OCI-LY7 (cell line): ENCODE measurements at regions not wholly inside any gene's neighbourhood (a gene's known extent, or its start where the extent isn't known, plus 50 kb on each side); places are given as distances from the start of the nearest gene placed in this dataset.

Experiments used
- BruUV-seq: library from RNA; stranded (reverse); fragments of 400-500 nt; replicated peaks from 2 replicates; lab custom pipeline; 2021; lab: Mats Ljungman, UMichigan
- CTCF ChIA-PET: fragments of 300-600 bp; sonication (Branson Sonifier 250); formaldehyde crosslinking; loops from one replicate; lab custom pipeline; 2022; ENCODE audit warnings: antibody characterized with exemption; ENCODE audit not compliant: unreplicated experiment; lab: Charles Lee
- POLR2A ChIA-PET: fragments of 300-600 bp; sonication (Branson Sonifier 250); formaldehyde crosslinking; loops from one replicate; lab custom pipeline; 2022; ENCODE audit warnings: antibody characterized with exemption; lab: Charles Lee
- DNase-seq: peaks from one replicate; pipeline ENCODE4 v3.0.0-alpha.2; 2015; ENCODE audit warnings: low spot score
- H2AFZ ChIP-seq: fragments of 200-600 bp; sonication (generic), shearing (Covaris generic); 2 replicates; pipeline ENCODE4 v1.6.1; 2014; ENCODE audit warnings: mild to moderate bottlenecking, antibody characterized with exemption, low read length, moderate library complexity
- H3K27ac ChIP-seq: fragments of 200-600 bp; sonication (generic); 2 replicates; pipeline ENCODE4 v1.5.1; 2014; ENCODE audit warnings: mixed run types, low read depth, mild to moderate bottlenecking, moderate library complexity, low read length, inconsistent platforms; ENCODE audit not compliant: poor library complexity, severe bottlenecking
- H3K36me3 ChIP-seq: fragments of 200-600 bp; sonication (generic); 2 replicates; pipeline ENCODE4 v1.6.1; 2014; ENCODE audit warnings: mild to moderate bottlenecking, antibody characterized with exemption, low read length, moderate library complexity, mixed read lengths; ENCODE audit not compliant: insufficient read depth
- H3K4me1 ChIP-seq: fragments of 200-600 bp; sonication (generic); 2 replicates; pipeline ENCODE4 v1.5.1; 2014; ENCODE audit warnings: mild to moderate bottlenecking, low read length; ENCODE audit not compliant: insufficient read depth, poor library complexity, severe bottlenecking
- H3K4me2 ChIP-seq: fragments of 200-600 bp; sonication (generic); 2 replicates; pipeline ENCODE4 v1.6.1; 2014; ENCODE audit warnings: mild to moderate bottlenecking, low read length
- H3K4me3 ChIP-seq: fragments of 200-600 bp; sonication (generic); 2 replicates; pipeline ENCODE4 v1.5.1; 2014; ENCODE audit warnings: mild to moderate bottlenecking, low read depth, low read length; ENCODE audit not compliant: poor library complexity, severe bottlenecking
- H3K79me2 ChIP-seq: fragments of 200-600 bp; sonication (generic); 2 replicates; pipeline ENCODE4 v1.6.1; 2016; ENCODE audit warnings: low read depth, mild to moderate bottlenecking, low read length, moderate library complexity, mixed read lengths; ENCODE audit not compliant: insufficient read depth
- H3K9me2 ChIP-seq: fragments of 200-600 bp; sonication (generic); 2 replicates; pipeline ENCODE4 v1.6.1; 2016; ENCODE audit warnings: mild to moderate bottlenecking, low read length, mixed read lengths; ENCODE audit not compliant: insufficient read depth
- H3K9me3 ChIP-seq: fragments of 200-600 bp; sonication (generic); 2 replicates; pipeline ENCODE4 v1.6.1; 2014; ENCODE audit warnings: mild to moderate bottlenecking, mixed run types, low read length, mixed read lengths
- H4K20me1 ChIP-seq: fragments of 200-600 bp; sonication (generic); 2 replicates; pipeline ENCODE4 v1.6.1; 2014; ENCODE audit warnings: mild to moderate bottlenecking, antibody characterized with exemption, low read length, moderate library complexity, mixed read lengths; ENCODE audit not compliant: insufficient read depth
- EZH2phosphoT487 ChIP-seq: fragments of 200-600 bp; sonication (generic); IDR thresholded peaks from 2 replicates; pipeline ENCODE4 v1.6.1; 2018; ENCODE audit warnings: low read depth, borderline replicate concordance, mild to moderate bottlenecking, mixed run types, antibody characterized with exemption, low read length, moderate library complexity, mixed read lengths
- intact Hi-C: fragments of 100-400 bp; cut with micrococcal nuclease; formaldehyde crosslinking; loops from one replicate; pipeline ENCODE4 v1.10.0; 2022; ENCODE audit not compliant: unreplicated experiment
- TF ChIP-seq, protein P1 (sequence below): fragments of 200-600 bp; sonication (generic); conservative IDR thresholded peaks from 2 replicates; pipeline ENCODE4 v1.5.1; 2014; ENCODE audit warnings: mild to moderate bottlenecking, antibody characterized with exemption, low read length, moderate library complexity, mixed read lengths

DNA sequence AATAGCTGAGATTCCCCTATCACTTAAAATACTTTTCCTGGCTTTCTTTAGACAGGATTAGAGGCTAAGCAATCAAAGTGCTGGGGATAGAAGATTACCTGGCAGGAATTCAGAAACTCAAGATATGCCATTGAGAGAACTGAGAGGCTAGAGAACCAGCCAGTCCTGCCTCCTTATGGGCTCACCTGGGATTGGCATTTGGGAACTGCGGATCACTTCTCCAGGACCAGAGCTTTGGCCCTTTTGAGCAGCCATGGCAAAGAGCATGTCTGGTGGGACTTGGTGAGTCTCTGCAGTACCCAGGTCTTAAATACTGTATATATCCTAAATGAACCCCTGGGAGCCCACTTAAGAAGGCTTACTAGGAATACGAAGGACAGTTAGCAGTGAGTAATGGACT is 399.1 kb downstream of the BTBD3 start:
- ChIA-PET CTCF (no interaction called here), POLR2A (no interaction called here)
- H3K36me3 ChIP-seq = no peaks in the 10 kb centered on the region
- H3K79me2 ChIP-seq = no peaks in the 10 kb centered on the region
- intact Hi-C loops = no loop called here
- H3K4me1 ChIP-seq = no peaks in the 10 kb centered on the region
- DNase-seq = no peak
- no peaks in the 10 kb centered on the region for H4K20me1 ChIP-seq
- H3K27ac ChIP-seq = no peak overlapping the region
- no peak overlapping the region for H3K4me2 ChIP-seq
- H2AFZ ChIP-seq = no peak overlapping the region
- TF ChIP-seq, protein P1, sequence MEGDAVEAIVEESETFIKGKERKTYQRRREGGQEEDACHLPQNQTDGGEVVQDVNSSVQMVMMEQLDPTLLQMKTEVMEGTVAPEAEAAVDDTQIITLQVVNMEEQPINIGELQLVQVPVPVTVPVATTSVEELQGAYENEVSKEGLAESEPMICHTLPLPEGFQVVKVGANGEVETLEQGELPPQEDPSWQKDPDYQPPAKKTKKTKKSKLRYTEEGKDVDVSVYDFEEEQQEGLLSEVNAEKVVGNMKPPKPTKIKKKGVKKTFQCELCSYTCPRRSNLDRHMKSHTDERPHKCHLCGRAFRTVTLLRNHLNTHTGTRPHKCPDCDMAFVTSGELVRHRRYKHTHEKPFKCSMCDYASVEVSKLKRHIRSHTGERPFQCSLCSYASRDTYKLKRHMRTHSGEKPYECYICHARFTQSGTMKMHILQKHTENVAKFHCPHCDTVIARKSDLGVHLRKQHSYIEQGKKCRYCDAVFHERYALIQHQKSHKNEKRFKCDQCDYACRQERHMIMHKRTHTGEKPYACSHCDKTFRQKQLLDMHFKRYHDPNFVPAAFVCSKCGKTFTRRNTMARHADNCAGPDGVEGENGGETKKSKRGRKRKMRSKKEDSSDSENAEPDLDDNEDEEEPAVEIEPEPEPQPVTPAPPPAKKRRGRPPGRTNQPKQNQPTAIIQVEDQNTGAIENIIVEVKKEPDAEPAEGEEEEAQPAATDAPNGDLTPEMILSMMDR = no peak
- no peak for TF ChIP-seq EZH2phosphoT487
- no peaks in the 10 kb centered on the region for H3K9me3 ChIP-seq
- no TSS peak for BruUV-seq
- no peaks in the 10 kb centered on the region for H3K9me2 ChIP-seq
- H3K4me3 ChIP-seq = no peak overlapping the region

- Histone ChIP-seq H3K9me2 (no peaks in the 10 kb centered on the region), H4K20me1 (no peaks in the 10 kb centered on the region), H3K27ac (no peak overlapping the region), H3K79me2 (no peaks in the 10 kb centered on the region), H2AFZ (no peak overlapping the region), H3K4me1 (no peaks in the 10 kb centered on the region), H3K4me3 (no peak overlapping the region), H3K36me3 (no peaks in the 10 kb centered on the region), H3K9me3 (no peaks in the 10 kb centered on the region), H3K4me2 (no peak overlapping the region)
- DNase-seq = no peak
- TF ChIP-seq, protein P1 = no peak
- no peak for TF ChIP-seq EZH2phosphoT487
- intact Hi-C loops = no loop called here
- CTCF ChIA-PET = no interaction called here
- POLR2A ChIA-PET = interaction anchor here (0.5 kb wide), 1 partner anchor 479 kb away, joined by 6 read pairs; no protein-coding TSS in a partner anchor
- no TSS peak for BruUV-seq
These were observed 399.7 kb downstream of the BTBD3 start for GRCh38 chr20:12317433-12317832.

DNA sequence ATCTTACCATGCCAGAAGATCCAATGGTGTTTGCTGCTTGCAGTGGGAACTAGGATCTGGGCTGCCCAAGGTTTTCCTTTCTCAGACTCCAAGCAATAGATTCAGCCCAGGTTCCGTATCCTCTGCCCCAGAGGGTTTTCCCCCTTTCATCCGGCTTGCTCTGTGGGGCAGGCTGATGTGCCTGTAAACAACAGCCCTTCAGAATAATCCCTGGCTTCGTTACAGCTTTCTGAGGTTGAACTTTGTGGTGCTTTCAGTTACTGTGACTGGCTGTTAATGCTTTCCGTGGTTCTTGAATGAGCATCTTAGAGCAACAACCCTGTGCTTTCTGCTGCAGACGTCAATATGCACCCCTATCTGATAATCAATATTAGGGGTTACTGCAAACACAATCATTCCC is 400.4 kb downstream of the BTBD3 start:
- no peaks in the 10 kb centered on the region for H3K36me3 ChIP-seq
- ChIA-PET POLR2A (interaction anchor here (0.5 kb wide), 1 partner anchor 478 kb away, joined by 6 read pairs; no protein-coding TSS in a partner anchor), CTCF (no interaction called here)
- H3K4me1 ChIP-seq = no peaks in the 10 kb centered on the region
- intact Hi-C loops = no loop called here
- no peak overlapping the region for H3K27ac ChIP-seq
- no peak overlapping the region for H3K4me2 ChIP-seq
- BruUV-seq = no TSS peak
- H4K20me1 ChIP-seq = no peaks in the 10 kb centered on the region
- no peaks in the 10 kb centered on the region for H3K79me2 ChIP-seq
- no peak overlapping the region for H2AFZ ChIP-seq
- H3K9me3 ChIP-seq = no peaks in the 10 kb centered on the region
- DNase-seq = no peak
- no peak overlapping the region for H3K4me3 ChIP-seq
- TF ChIP-seq, protein P1 = no peak
- no peaks in the 10 kb centered on the region for H3K9me2 ChIP-seq
